ENCODE measurements at regions not wholly inside any gene's neighbourhood (a gene's known extent, or its start where the extent isn't known, plus 50 kb on each side); places are given as distances from the start of the nearest gene placed in this dataset.

GRCh38 chr6:113208726-113209125, 648.4 kb upstream of the MARCKS start:
- POLR2A ChIA-PET: no interaction called here
- no TSS peak for BruUV-seq (replicated peaks)
- Histone ChIP-seq H3K4me1 (ENCODE audit: control insufficient read depth in 1 of 2, insufficient read depth in 2 of 2, low read length in 2 of 2) (no peaks in the 10 kb centered on the region), H2AFZ (ENCODE audit: low read depth, low read length, poor library complexity, severe bottlenecking) (peak overlapping the region; percentile 54), H3K79me2 (ENCODE audit: insufficient read depth, low read length) (no peaks in the 10 kb centered on the region), H3K27me3 (ENCODE audit: insufficient read depth, low read length) (no peaks in the 10 kb centered on the region), H3K4me3 (replicated peaks in 1 of 2; ENCODE audit: low read depth in 1 of 2, low read length in 2 of 2) (no peak overlapping the region), H3K27ac (ENCODE audit: low read depth, low read length) (no peak overlapping the region), H4K20me1 (ENCODE audit: insufficient read depth) (no peaks in the 10 kb centered on the region), H3K9ac (ENCODE audit: low read length) (no peak overlapping the region), H3K9me2 (ENCODE audit: insufficient read depth) (no peaks in the 10 kb centered on the region), H3K4me2 (ENCODE audit: low read length) (no peak overlapping the region), H3K9me3 (ENCODE audit: control insufficient read depth in 1 of 2, insufficient read depth in 1 of 2, low read depth in 1 of 2, low read length in 2 of 2) (no peaks in the 10 kb centered on the region), H3K36me3 (ENCODE audit: control insufficient read depth in 1 of 2, insufficient read depth in 2 of 2, low read length in 2 of 2) (no peaks in the 10 kb centered on the region)
- CTCF ChIA-PET: no interaction called here
- RAD21 ChIA-PET (ENCODE audit: low non-redundant PET in 1 of 2, low total read pairs in 2 of 2, uncharacterized antibody in 2 of 2, unreplicated experiment in 2 of 2): no interaction called here
- intact Hi-C loops (cut with micrococcal nuclease): no loop called here
- ATAC-seq (no peak), DNase-seq (ENCODE audit: low read depth, low spot score) (no peak)
- no peak for TF ChIP-seq EGR1 (IDR thresholded peaks at IDR 0.05; ENCODE audit: low read depth)
- TF ChIP-seq CTCF (IDR thresholded peaks at IDR 0.05 in 2 of 3, conservative IDR thresholded peaks at IDR 0.05 in 1 of 3; ENCODE audit: borderline replicate concordance in 1 of 3, insufficient read depth in 1 of 3, low read depth in 2 of 3, low read length in 2 of 3): no peak
- TF ChIP-seq POLR2AphosphoS5 (IDR thresholded peaks at IDR 0.05; ENCODE audit: low read depth, low read length): no peak
- TF ChIP-seq MAX (IDR thresholded peaks at IDR 0.05): no peak
- TF ChIP-seq SIN3A (IDR thresholded peaks at IDR 0.05; ENCODE audit: low read depth): no peak
- TF ChIP-seq YY1 (IDR thresholded peaks at IDR 0.05; ENCODE audit: extremely low read depth, insufficient replicate concordance, low read depth, low read length): no peak
- no peak for TF ChIP-seq SP1 (IDR thresholded peaks at IDR 0.05; ENCODE audit: low read depth)

GRCh38 chr6:113209315-113209714, 647.8 kb upstream of the MARCKS start:
- Histone ChIP-seq H2AFZ (ENCODE audit: low read depth, low read length, poor library complexity, severe bottlenecking) (no peak overlapping the region), H4K20me1 (ENCODE audit: insufficient read depth) (no peaks in the 10 kb centered on the region), H3K36me3 (ENCODE audit: control insufficient read depth in 1 of 2, insufficient read depth in 2 of 2, low read length in 2 of 2) (no peaks in the 10 kb centered on the region), H3K9me3 (ENCODE audit: control insufficient read depth in 1 of 2, insufficient read depth in 1 of 2, low read depth in 1 of 2, low read length in 2 of 2) (no peaks in the 10 kb centered on the region), H3K9me2 (ENCODE audit: insufficient read depth) (no peaks in the 10 kb centered on the region), H3K27me3 (ENCODE audit: insufficient read depth, low read length) (no peaks in the 10 kb centered on the region), H3K9ac (ENCODE audit: low read length) (no peak overlapping the region), H3K4me1 (ENCODE audit: control insufficient read depth in 1 of 2, insufficient read depth in 2 of 2, low read length in 2 of 2) (no peaks in the 10 kb centered on the region), H3K27ac (ENCODE audit: low read depth, low read length) (no peak overlapping the region), H3K4me3 (replicated peaks in 1 of 2; ENCODE audit: low read depth in 1 of 2, low read length in 2 of 2) (no peak overlapping the region), H3K79me2 (ENCODE audit: insufficient read depth, low read length) (no peaks in the 10 kb centered on the region), H3K4me2 (ENCODE audit: low read length) (no peak overlapping the region)
- ChIA-PET RAD21 (ENCODE audit: low non-redundant PET in 1 of 2, low total read pairs in 2 of 2, uncharacterized antibody in 2 of 2, unreplicated experiment in 2 of 2) (no interaction called here), POLR2A (no interaction called here), CTCF (no interaction called here)
- DNase-seq (ENCODE audit: low read depth, low spot score): no peak
- no TSS peak for BruUV-seq (replicated peaks)
- ATAC-seq: no peak
- intact Hi-C loops (cut with micrococcal nuclease): no loop called here
- TF ChIP-seq SRF (IDR thresholded peaks at IDR 0.05; ENCODE audit: low read depth) (no peak), ZBTB33 (IDR thresholded peaks at IDR 0.05; ENCODE audit: extremely low read depth, insufficient replicate concordance, low read length) (no peak), ELF1 (IDR thresholded peaks at IDR 0.05; ENCODE audit: borderline replicate concordance, low read depth) (no peak), MAX (IDR thresholded peaks at IDR 0.05) (no peak), REST (IDR thresholded peaks at IDR 0.05; ENCODE audit: low read depth) (no peak), JUND (IDR thresholded peaks at IDR 0.05) (no peak), RAD21 (IDR thresholded peaks at IDR 0.05; ENCODE audit: low read depth) (no peak)
